NCI-H2171 (cell line): ENCODE measurements at regions not wholly inside any gene's neighbourhood (a gene's known extent, or its start where the extent isn't known, plus 50 kb on each side); places are given as distances from the start of the nearest gene placed in this dataset.
"Not testable (repeated sequence)": the region's sequence is repeated elsewhere in the genome, so short reads cannot be mapped to it uniquely, and the experiment has no call there.

Experiments
- DNase-seq: peaks from one replicate; lab custom pipeline; 2025; lab: John Stamatoyannopoulos, UW

- no peak for DNase-seq
Observed at GRCh38 chr5:92313385-92313784, 930.3 kb upstream of the ARRDC3 start.

GRCh38 chr5:92309336-92309991 is 926.3 kb upstream of the ARRDC3 start:
- DNase-seq, result no peak

DNA sequence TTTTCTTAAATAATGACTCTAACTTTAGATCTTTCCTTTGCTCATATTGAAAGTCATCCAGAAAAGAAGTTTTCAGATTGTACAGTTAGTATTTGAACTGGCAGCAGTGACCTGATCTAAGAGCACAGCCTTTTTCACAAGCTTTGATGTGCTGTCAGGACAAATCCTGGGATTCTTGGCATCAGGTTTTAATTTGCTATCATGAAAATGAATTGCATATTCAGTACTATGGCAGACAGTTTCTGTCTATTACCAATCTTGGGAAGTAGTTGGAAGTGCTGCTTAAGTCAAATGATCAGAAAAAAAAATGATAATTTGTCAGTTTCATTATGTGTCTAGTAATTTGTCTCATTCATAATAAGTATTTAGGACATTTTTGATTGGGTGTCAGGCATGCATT is 925.6 kb upstream of the ARRDC3 start:
- DNase-seq, result no peak

DNA sequence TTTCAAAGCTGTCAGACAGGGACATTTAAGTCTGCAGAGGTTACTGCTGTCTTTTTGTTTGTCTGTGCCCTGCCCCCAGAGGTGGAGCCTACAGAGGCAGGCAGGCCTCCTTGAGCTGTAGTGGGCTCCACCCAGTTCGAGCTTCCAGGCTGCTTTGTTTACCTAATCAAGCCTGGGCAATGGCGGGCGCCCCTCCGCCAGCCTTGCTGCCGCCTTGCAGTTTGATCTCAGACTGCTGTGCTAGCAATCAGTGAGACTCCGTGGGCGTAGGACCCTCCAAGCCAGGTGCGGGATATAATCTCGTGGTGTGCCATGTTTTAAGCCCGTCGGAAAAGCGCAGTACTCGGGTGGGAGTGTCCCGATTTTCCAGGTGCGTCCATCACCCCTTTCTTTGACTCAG is 919.2 kb upstream of the ARRDC3 start:
- DNase-seq, result not testable (repeated sequence)

DNA sequence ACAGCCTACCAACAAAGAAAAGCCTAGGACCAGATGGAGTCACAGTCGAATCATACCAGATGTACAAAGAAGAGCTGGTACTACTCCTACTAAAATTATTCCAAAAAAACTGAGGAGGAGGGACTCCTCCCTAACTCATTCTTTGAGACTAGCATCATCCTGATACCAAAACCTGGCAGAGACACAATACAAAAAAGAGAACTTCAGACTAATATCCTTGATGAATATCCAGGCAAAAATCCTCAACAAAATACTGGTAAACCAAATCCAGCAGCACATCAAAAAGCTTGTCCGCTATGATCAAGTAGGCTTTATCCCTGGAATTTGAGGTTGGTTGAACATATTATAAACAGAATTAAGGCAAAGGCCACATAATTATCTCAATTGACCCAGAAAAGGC is 900.4 kb upstream of the ARRDC3 start:
- DNase-seq, result no peak

DNA sequence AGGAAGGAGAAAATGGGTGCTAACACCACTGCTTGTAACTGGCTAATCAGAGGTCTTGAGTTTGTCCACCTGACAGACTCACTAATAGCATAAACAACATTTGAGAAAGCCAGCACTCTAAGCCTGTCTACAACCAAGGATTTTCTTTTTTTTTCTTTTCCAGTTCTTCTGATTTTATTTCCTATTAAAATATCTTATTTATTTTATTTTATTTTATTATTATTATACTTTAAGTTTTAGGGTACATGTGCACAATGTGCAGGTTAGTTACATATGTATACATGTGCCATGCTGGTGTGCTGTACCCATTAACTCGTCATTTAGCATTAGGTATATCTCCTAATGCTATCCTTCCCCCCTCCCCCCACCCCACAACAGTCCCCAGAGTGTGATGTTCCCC is 888.6 kb upstream of the ARRDC3 start:
- DNase-seq, result not testable (repeated sequence)

- no peak for DNase-seq
Observed at GRCh38 chr5:92268343-92268742, 885.2 kb upstream of the ARRDC3 start.

GRCh38 chr5:92267830-92268229 is 884.7 kb upstream of the ARRDC3 start:
- DNase-seq, result no peak

GRCh38 chr5:92265804-92266203 is 882.7 kb upstream of the ARRDC3 start:
- DNase-seq, result no peak

DNA sequence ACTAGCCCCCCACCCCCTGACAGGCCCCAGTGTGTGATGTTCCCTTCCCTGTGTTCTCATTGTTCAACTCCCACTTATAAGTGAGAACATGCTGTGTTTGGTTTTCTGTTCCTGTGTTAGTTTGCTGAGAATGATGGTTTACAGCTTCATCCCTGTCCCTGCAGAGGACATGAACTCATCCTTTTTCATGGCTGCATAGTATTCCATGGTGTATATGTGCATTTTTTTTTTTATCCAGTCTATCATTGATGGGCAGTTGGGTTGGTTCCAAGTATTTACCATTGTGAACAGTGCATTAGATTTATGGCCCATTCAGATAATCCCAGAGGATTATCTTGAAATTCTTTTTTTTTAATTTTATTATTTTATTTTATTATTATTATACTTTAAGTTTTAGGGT is 872.5 kb upstream of the ARRDC3 start:
- DNase-seq, result not testable (repeated sequence)

- DNase-seq, result no peak
Observed at GRCh38 chr5:92248518-92248917, 865.4 kb upstream of the ARRDC3 start.

DNA sequence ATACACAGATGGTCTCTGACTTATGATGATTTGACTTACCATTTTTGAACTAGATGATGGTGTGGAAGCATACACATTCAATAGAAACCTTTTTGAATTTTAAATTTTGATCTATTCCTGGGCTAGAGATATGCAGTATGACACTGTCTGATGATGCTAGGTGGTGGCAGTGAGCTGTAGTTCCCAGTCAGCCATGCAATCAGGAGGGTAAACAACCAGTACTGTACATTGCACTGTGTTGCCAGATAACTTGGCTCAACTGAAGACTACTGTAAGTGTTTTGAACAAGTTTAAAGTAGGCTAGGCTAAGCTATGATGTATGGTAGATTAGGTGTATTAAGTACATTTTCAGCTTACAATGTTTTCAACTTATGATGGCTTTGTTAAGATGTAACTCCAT is 859.1 kb upstream of the ARRDC3 start:
- no peak for DNase-seq

DNA sequence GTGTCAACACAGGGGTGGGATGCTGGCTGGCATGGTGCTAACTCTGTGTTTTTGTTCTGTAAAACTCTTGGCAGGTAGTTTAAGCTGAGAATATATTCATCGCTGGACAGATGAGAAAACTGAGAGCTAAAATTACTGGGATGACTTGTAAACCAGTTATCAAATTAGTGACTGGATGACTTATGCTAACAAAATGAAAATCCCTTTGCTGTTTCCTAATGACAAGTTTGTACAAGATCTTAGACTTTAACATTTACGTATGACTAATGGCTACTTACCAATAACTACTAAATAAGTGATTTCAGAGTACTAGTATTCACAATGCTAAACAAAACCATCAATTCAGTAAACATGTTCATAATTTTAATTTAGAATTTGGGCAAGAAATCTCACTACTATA is 854.8 kb upstream of the ARRDC3 start:
- no peak for DNase-seq

DNA sequence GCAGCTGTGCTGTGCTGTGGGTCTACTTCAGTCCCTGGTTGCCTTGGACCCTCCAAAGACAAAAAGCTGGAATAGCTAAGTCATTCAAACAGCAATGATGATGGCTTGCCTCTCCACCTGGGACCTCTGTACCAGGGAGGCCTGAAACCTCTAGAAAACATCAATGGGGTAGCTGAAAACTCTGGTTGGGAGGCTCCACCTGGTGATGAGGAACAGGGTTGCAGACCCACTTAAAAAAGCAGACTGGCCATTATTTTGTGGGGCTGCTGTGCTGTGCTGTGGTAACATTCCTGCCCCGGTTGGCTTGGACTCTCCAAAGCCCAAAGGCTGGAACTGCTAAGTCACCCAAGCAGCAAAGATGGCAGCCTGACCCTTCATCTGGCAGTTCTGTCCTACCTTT is 839.3 kb upstream of the ARRDC3 start:
- no peak for DNase-seq

GRCh38 chr5:92216852-92217251 is 833.7 kb upstream of the ARRDC3 start:
- not testable (repeated sequence) for DNase-seq

- DNase-seq, result no peak
Observed at GRCh38 chr5:92215116-92215515, 832.0 kb upstream of the ARRDC3 start.

DNA sequence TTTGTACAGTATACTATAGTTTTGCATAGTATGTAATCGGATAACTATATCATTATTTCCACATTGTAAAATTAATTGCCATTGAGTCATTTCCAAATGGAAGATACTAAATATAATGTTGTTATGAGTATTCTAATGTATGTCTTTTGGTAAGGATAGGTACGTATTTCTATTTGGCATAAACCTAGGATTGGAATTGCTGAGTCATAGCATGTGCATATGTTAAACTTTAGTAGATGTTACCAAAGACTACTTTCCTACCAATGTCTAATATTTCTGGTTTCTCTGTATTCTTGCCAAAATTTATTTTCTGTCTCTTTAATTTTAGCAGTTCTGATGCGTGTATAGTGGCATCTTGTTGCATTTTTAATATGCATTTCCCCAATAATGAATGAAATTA is 825.1 kb upstream of the ARRDC3 start:
- DNase-seq, result no peak

GRCh38 chr5:92207151-92207550 is 824.0 kb upstream of the ARRDC3 start:
- DNase-seq, result no peak

DNA sequence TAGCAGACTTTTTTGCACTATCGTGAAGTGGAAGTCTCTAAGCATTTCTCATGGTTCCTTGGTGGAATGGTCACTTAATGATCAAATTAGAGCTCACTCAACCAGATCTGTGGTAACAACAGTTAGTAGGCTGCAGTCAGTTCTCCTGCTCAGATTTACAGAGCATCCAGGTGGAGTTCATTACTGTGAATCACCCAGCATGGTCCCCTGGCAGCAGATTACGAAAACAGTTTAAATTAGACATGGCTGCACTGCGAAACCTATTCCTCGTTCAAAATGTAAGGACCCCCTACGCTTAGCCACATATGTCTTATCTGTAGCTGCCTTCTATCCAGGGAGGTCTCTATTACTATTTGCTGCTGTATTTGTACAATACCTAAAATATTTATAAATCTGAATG is 823.6 kb upstream of the ARRDC3 start:
- no peak for DNase-seq

- DNase-seq, result not testable (repeated sequence)
Observed at GRCh38 chr5:92199035-92199434, 815.9 kb upstream of the ARRDC3 start.

DNA sequence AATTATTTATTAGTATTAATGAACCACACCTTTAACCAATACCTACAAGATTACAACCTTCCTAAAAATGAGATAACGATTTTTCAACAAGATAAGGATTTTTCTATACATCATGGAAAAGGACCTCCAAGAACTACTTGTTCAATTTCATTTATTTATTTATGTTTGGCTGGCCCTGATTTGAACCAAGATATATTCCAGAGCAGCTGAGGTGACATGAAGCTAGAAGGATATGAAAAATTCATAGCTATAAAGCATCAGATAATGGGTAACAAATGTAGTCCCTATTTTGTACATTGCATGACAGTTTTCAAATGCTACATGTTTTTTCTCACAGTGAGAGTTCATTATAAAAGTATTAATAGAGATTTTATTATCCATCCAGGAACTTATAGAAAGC is 798.5 kb upstream of the ARRDC3 start:
- DNase-seq, result no peak

DNA sequence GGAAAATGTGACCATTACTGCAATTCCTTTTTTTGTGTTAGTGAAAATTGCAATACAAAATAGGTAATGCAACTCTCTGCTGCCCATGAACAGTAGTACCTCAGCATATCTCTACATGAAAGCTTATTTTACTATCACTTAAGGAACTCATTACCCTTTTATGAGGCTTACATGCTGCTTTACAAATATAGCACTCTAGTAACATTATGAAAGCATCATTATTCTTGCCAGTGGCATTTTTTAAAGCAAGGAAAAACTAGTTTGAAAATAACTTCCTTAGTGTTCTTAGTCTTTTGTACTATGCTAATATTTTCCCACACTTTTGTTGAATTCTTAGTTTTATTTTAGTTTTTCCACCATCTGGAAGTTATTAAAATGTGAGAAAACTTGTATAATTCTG is 797.3 kb upstream of the ARRDC3 start:
- DNase-seq, result no peak

DNA sequence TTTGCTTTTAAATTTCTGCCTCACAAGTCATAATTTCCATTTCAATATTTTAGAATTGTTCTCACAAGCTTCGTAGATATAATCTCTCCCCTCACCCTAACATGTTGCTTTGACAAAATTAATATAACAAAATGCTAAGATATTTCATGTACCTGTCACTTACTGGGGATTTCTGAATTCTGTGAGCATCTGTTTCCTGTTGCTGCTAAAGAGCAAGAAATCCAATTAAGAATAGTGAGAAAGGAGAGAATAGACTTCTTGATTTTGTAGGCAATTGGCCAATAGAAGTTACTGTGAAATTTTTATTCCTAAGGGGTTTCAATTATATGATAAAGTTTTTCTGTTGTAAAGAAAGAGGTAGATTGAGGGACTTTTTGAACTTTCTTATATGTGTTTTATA is 796.5 kb upstream of the ARRDC3 start:
- DNase-seq, result no peak

DNA sequence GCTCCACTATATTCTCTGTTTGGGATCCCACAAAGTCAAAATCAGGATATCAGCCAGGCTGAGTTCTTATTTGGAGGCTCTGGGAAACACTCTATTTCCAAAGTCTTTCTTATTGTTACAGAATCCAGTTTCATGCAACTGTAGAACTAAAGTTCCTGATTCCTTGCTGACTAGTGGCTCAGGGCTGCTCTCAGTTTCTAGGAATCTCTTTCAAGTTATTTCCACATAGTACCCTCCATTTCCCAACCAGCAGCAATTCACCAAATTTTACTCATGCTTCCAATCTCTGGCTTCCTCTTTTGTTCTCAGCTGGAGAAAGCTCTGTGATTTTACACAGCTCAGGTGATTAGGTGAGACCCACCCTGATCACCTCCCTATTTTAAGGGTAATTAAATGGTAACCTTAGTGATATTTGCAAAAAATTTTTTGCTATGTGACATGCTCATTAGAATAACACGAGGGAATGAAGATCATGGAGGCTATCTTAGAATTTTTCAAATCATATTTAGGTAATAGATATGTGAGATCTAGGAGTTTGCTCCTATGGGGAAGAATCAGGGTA is 794.9 kb upstream of the ARRDC3 start:
- DNase-seq, result no peak
